Medulla oblongata (tissue), 1 donor: ENCODE measurements at regions not wholly inside any gene's neighbourhood (a gene's known extent, or its start where the extent isn't known, plus 50 kb on each side); places are given as distances from the start of the nearest gene placed in this dataset.

ENCODE experiments used
- DNase-seq: peaks from one replicate; pipeline ENCODE4 v3.0.0-alpha.2; 2015; ENCODE audit errors: extremely low spot score

- DNase-seq, result no peak
These were observed 304.4 kb upstream of the LYPLAL1 start for GRCh38 chr1:218869276-218869675.

- DNase-seq, result no peak
These were observed 301.7 kb upstream of the LYPLAL1 start for GRCh38 chr1:218872026-218872425.

- no peak for DNase-seq
These were observed 300.8 kb upstream of the LYPLAL1 start for GRCh38 chr1:218872928-218873327.

- DNase-seq, result no peak
These were observed 299.4 kb upstream of the LYPLAL1 start for GRCh38 chr1:218874313-218874712.

GRCh38 chr1:218874801-218875400 lies 298.8 kb upstream of the LYPLAL1 start:
- no peak for DNase-seq

GRCh38 chr1:218878369-218878768 lies 295.3 kb upstream of the LYPLAL1 start:
- no peak for DNase-seq

GRCh38 chr1:218880484-218881060 lies 293.1 kb upstream of the LYPLAL1 start:
- DNase-seq, result no peak

- no peak for DNase-seq
These were observed 291.2 kb upstream of the LYPLAL1 start for GRCh38 chr1:218882454-218882853.

GRCh38 chr1:218886101-218886871 lies 287.4 kb upstream of the LYPLAL1 start:
- DNase-seq, result peak; percentile 72

GRCh38 chr1:218887141-218887925 lies 286.3 kb upstream of the LYPLAL1 start:
- DNase-seq, result no peak

- peak; percentile 6 for DNase-seq
These were observed 283.2 kb upstream of the LYPLAL1 start for GRCh38 chr1:218890451-218890850.

GRCh38 chr1:218891577-218891976 lies 282.1 kb upstream of the LYPLAL1 start:
- DNase-seq, result no peak

- no peak for DNase-seq
These were observed 278.6 kb upstream of the LYPLAL1 start for GRCh38 chr1:218895064-218895587.

GRCh38 chr1:218896202-218896601 lies 277.5 kb upstream of the LYPLAL1 start:
- DNase-seq, result no peak

- DNase-seq, result no peak
These were observed 274.8 kb upstream of the LYPLAL1 start for GRCh38 chr1:218898921-218899320.

- DNase-seq, result no peak
These were observed 273.1 kb upstream of the LYPLAL1 start for GRCh38 chr1:218900615-218901014.

- no peak for DNase-seq
These were observed 269.3 kb upstream of the LYPLAL1 start for GRCh38 chr1:218904416-218904815.

GRCh38 chr1:218916720-218917119 lies 257.0 kb upstream of the LYPLAL1 start:
- DNase-seq, result no peak

- DNase-seq, result no peak
These were observed 256.0 kb upstream of the LYPLAL1 start for GRCh38 chr1:218917656-218918055.

- DNase-seq, result no peak
These were observed 247.9 kb upstream of the LYPLAL1 start for GRCh38 chr1:218925777-218926176.

- DNase-seq, result no peak
These were observed 247.0 kb upstream of the LYPLAL1 start for GRCh38 chr1:218926631-218927030.

- DNase-seq, result no peak
These were observed 243.7 kb upstream of the LYPLAL1 start for GRCh38 chr1:218930000-218930399.
